HEK293 (cell line): ENCODE measurements at regions not wholly inside any gene's neighbourhood (a gene's known extent, or its start where the extent isn't known, plus 50 kb on each side); places are given as distances from the start of the nearest gene placed in this dataset.

Experiments
- MEIS1 ChIP-seq: sonication (generic); formaldehyde crosslinking; IDR thresholded peaks from 2 replicates; pipeline ENCODE4 v1.8.1; 2022; ENCODE audit warnings: missing genetic modification reagents, mild to moderate bottlenecking, borderline replicate concordance
- ZNF133 ChIP-seq: fragments of 450-650 bp; formaldehyde crosslinking; IDR thresholded peaks from 2 replicates; pipeline ENCODE4 v1.5.1; 2016; ENCODE audit warnings: missing biosample characterization, missing genetic modification characterization
- ZNF341 ChIP-seq: fragments of 450-650 bp; formaldehyde crosslinking; IDR thresholded peaks from 2 replicates; pipeline ENCODE4; 2016; ENCODE audit warnings: low read depth, missing biosample characterization, missing genetic modification characterization
- ZNF521 ChIP-seq: fragments of 450-650 bp; formaldehyde crosslinking; IDR thresholded peaks from 2 replicates; pipeline ENCODE4 v1.5.1; 2017; ENCODE audit warnings: missing biosample characterization, mild to moderate bottlenecking, missing genetic modification characterization
- ZNF548 ChIP-seq: fragments of 450-650 bp; formaldehyde crosslinking; IDR thresholded peaks from 2 replicates; pipeline ENCODE4 v1.5.1; 2016; ENCODE audit warnings: missing biosample characterization, missing genetic modification characterization

DNA sequence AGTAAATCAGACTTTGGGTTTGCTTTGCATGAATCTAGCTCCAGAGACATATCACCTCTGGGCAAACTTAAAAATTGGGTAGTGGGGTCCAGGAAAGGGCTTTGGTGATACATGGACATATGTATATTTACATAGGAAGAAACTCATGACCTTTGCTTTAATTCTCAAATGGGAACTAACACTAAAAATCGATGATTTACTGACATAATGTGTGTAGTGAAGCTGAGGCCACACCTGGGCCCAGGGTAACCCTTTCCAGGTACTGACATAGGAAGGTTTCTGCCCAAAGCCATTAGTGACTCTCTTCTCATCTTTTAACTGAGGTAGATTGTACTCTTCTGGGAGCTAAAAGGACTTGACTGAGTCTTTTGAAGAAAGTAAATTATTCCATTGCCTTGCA, 411.2 kb upstream of the TBL1XR1 start:
- no peak for TF ChIP-seq MEIS1 (CRISPR knock-in tag)
- no peak for TF ChIP-seq ZNF521 (tag by site-specific recombination)
- TF ChIP-seq ZNF548 (tag by site-specific recombination) = no peak
- TF ChIP-seq ZNF341 = no peak
- no peak for TF ChIP-seq ZNF133 (tag by site-specific recombination)
